Ishikawa (cell line): ENCODE measurements at regions not wholly inside any gene's neighbourhood (a gene's known extent, or its start where the extent isn't known, plus 50 kb on each side); places are given as distances from the start of the nearest gene placed in this dataset.

ENCODE experiments used
- CEBPB ChIP-seq: IDR thresholded peaks from 2 replicates; pipeline ENCODE4 v1.6.1; 2012
- CREB1 ChIP-seq: IDR thresholded peaks from 2 replicates; pipeline ENCODE4 v1.6.1; 2012; ENCODE audit warnings: low read depth
- RAD21 ChIP-seq: IDR thresholded peaks from 2 replicates; pipeline ENCODE4 v1.6.1; 2012; ENCODE audit warnings: low read depth
- REST ChIP-seq: IDR thresholded peaks from 2 replicates; pipeline ENCODE4 v1.6.1; 2012; ENCODE audit warnings: low read depth, mild to moderate bottlenecking
- USF1 ChIP-seq: IDR thresholded peaks from 2 replicates; pipeline ENCODE4 v1.6.1; 2012
- ZBTB7A ChIP-seq: IDR thresholded peaks from 2 replicates; pipeline ENCODE4 v1.6.1; 2012; ENCODE audit warnings: low read depth
- TF ChIP-seq, protein P1 (sequence below): IDR thresholded peaks from 2 replicates; pipeline ENCODE4 v1.6.1; 2012

GRCh38 chr13:107441279-107441678, 774.1 kb downstream of the LIG4 start:
- TF ChIP-seq, protein P1, sequence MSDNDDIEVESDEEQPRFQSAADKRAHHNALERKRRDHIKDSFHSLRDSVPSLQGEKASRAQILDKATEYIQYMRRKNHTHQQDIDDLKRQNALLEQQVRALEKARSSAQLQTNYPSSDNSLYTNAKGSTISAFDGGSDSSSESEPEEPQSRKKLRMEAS: no peak
- TF ChIP-seq CEBPB (no peak), USF1 (no peak), REST (no peak), ZBTB7A (no peak), RAD21 (no peak), CREB1 (no peak)
